ENCODE measurements at regions not wholly inside any gene's neighbourhood (a gene's known extent, or its start where the extent isn't known, plus 50 kb on each side); places are given as distances from the start of the nearest gene placed in this dataset.

DNA sequence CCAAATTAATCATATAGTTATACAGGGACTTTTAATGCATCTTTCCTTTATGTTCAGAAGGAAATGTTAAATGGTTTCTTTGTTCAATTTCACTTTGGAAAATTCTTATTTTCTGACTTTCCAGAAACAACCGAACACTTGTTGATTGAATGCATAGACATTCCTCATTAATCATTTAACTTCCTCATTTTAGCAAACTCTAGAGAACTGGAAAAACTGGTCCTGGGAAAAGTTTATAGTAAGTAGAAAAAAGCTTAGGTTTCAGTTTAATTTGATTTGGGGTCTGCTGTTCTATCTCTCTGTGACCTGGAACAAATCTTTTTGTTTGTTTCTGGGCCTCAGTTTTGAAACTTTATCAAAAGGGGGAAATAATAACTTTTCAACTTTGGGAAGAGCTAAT is 320.4 kb downstream of the CMPK2 start:
- TF ChIP-seq CTCF (optimal IDR thresholded peaks at IDR 0.05 in 1 of 3, IDR thresholded peaks at IDR 0.05 in 1 of 3, conservative IDR thresholded peaks at IDR 0.05 in 1 of 3; ENCODE audit: extremely low read depth in 1 of 3, insufficient read depth in 2 of 3, low read length in 3 of 3) (no peak), EZH2 (IDR thresholded peaks at IDR 0.05; ENCODE audit: low read length) (no peak)
- no peak for DNase-seq (ENCODE audit: low read depth, low spot score)

GRCh38 chr2:6545795-6546194 is 319.9 kb downstream of the CMPK2 start:
- TF ChIP-seq EZH2 (IDR thresholded peaks at IDR 0.05; ENCODE audit: low read length) (no peak), CTCF (optimal IDR thresholded peaks at IDR 0.05 in 1 of 3, IDR thresholded peaks at IDR 0.05 in 1 of 3, conservative IDR thresholded peaks at IDR 0.05 in 1 of 3; ENCODE audit: extremely low read depth in 1 of 3, insufficient read depth in 2 of 3, low read length in 3 of 3) (no peak)
- H3K79me2 ChIP-seq (ENCODE audit: control insufficient read depth, insufficient read depth, low read length) = no peaks in the 10 kb centered on the region
- FAIRE-seq (no peak), DNase-seq (ENCODE audit: low read depth, low spot score) (no peak)
- dilution Hi-C loops (cut with MboI; ENCODE audit: extremely low pct_ligation_motif_present, low sequenced_read_pairs) = no loop called here
- H2AFZ ChIP-seq (ENCODE audit: control insufficient read depth, low read length) = no peak overlapping the region
- no peaks in the 10 kb centered on the region for H4K20me1 ChIP-seq (ENCODE audit: control insufficient read depth, extremely low read depth, insufficient read depth, low read length)
- no peak overlapping the region for H3K9ac ChIP-seq (ENCODE audit: control insufficient read depth, extremely low read depth, insufficient read depth, low read length)
- H3K4me1 ChIP-seq (ENCODE audit: control insufficient read depth, extremely low read depth, insufficient read depth, low read length) = no peaks in the 10 kb centered on the region
- no peak overlapping the region for H3K27ac ChIP-seq (ENCODE audit: control insufficient read depth, insufficient read depth, low read length)
- no peaks in the 10 kb centered on the region for H3K27me3 ChIP-seq (ENCODE audit: control insufficient read depth, extremely low read depth, insufficient read depth, low read length)
- H3K9me3 ChIP-seq (ENCODE audit: control insufficient read depth, low read depth, low read length) = no peaks in the 10 kb centered on the region
- no peaks in the 10 kb centered on the region for H3K9me1 ChIP-seq (ENCODE audit: control insufficient read depth, extremely low read depth, insufficient read depth, low read length)
- no peak overlapping the region for H3K4me2 ChIP-seq (ENCODE audit: control insufficient read depth, extremely low read depth, insufficient read depth, low read depth, low read length)
- no peaks in the 10 kb centered on the region for H3K36me3 ChIP-seq (ENCODE audit: control insufficient read depth in 2 of 2, extremely low read depth in 1 of 2, insufficient read depth in 2 of 2, low read length in 2 of 2)
- no peak overlapping the region for H3K4me3 ChIP-seq (ENCODE audit: control insufficient read depth in 2 of 3, extremely low read depth in 1 of 3, insufficient read depth in 2 of 3, low read depth in 1 of 3, low read length in 3 of 3)

More for the DNA sequence above, 320.4 kb downstream of the CMPK2 start:
- no peak overlapping the region for H3K4me3 ChIP-seq (ENCODE audit: control insufficient read depth in 2 of 3, extremely low read depth in 1 of 3, insufficient read depth in 2 of 3, low read depth in 1 of 3, low read length in 3 of 3)
- no peaks in the 10 kb centered on the region for H3K36me3 ChIP-seq (ENCODE audit: control insufficient read depth in 2 of 2, extremely low read depth in 1 of 2, insufficient read depth in 2 of 2, low read length in 2 of 2)
- no peaks in the 10 kb centered on the region for H3K4me1 ChIP-seq (ENCODE audit: control insufficient read depth, extremely low read depth, insufficient read depth, low read length)
- no peak overlapping the region for H3K9ac ChIP-seq (ENCODE audit: control insufficient read depth, extremely low read depth, insufficient read depth, low read length)
- H2AFZ ChIP-seq (ENCODE audit: control insufficient read depth, low read length) = no peak overlapping the region
- H3K9me3 ChIP-seq (ENCODE audit: control insufficient read depth, low read depth, low read length) = no peaks in the 10 kb centered on the region
- H4K20me1 ChIP-seq (ENCODE audit: control insufficient read depth, extremely low read depth, insufficient read depth, low read length) = no peaks in the 10 kb centered on the region
- no peaks in the 10 kb centered on the region for H3K79me2 ChIP-seq (ENCODE audit: control insufficient read depth, insufficient read depth, low read length)
- dilution Hi-C loops (cut with MboI; ENCODE audit: extremely low pct_ligation_motif_present, low sequenced_read_pairs) = no loop called here
- H3K4me2 ChIP-seq (ENCODE audit: control insufficient read depth, extremely low read depth, insufficient read depth, low read depth, low read length) = no peak overlapping the region
- H3K27ac ChIP-seq (ENCODE audit: control insufficient read depth, insufficient read depth, low read length) = no peak overlapping the region
- FAIRE-seq = no peak
- no peaks in the 10 kb centered on the region for H3K27me3 ChIP-seq (ENCODE audit: control insufficient read depth, extremely low read depth, insufficient read depth, low read length)
- no peaks in the 10 kb centered on the region for H3K9me1 ChIP-seq (ENCODE audit: control insufficient read depth, extremely low read depth, insufficient read depth, low read length)
